ENCODE measurements at regions not wholly inside any gene's neighbourhood (a gene's known extent, or its start where the extent isn't known, plus 50 kb on each side); places are given as distances from the start of the nearest gene placed in this dataset.

- TF ChIP-seq, protein P1, sequence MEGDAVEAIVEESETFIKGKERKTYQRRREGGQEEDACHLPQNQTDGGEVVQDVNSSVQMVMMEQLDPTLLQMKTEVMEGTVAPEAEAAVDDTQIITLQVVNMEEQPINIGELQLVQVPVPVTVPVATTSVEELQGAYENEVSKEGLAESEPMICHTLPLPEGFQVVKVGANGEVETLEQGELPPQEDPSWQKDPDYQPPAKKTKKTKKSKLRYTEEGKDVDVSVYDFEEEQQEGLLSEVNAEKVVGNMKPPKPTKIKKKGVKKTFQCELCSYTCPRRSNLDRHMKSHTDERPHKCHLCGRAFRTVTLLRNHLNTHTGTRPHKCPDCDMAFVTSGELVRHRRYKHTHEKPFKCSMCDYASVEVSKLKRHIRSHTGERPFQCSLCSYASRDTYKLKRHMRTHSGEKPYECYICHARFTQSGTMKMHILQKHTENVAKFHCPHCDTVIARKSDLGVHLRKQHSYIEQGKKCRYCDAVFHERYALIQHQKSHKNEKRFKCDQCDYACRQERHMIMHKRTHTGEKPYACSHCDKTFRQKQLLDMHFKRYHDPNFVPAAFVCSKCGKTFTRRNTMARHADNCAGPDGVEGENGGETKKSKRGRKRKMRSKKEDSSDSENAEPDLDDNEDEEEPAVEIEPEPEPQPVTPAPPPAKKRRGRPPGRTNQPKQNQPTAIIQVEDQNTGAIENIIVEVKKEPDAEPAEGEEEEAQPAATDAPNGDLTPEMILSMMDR (conservative IDR thresholded peaks at IDR 0.05; ENCODE audit: low read depth, low read length) = no peak
- TF ChIP-seq EZH2phosphoT487 (IDR thresholded peaks at IDR 0.05; ENCODE audit: borderline replicate concordance, low read length) = no peak
These were observed 69.5 kb downstream of the TTLL2 start for GRCh38 chr6:167394339-167394738.
